GM12878 (cell line): ENCODE measurements at regions not wholly inside any gene's neighbourhood (a gene's known extent, or its start where the extent isn't known, plus 50 kb on each side); places are given as distances from the start of the nearest gene placed in this dataset.

Experiments used
- ATAC-seq: fragments of 200-7000 bp; cut with Tn5 transposase; 3 replicates; pipeline ENCODE4 v1.9.1; 2020; ENCODE audit warnings: mild to moderate bottlenecking, moderate library complexity
- BruUV-seq: library from RNA; stranded (reverse); fragments of 400-500 nt; replicated peaks from 2 replicates; lab custom pipeline; 2021; lab: Mats Ljungman, UMichigan
- CTCF ChIA-PET: fragments of 300-600 bp; sonication (Branson Sonifier 250); formaldehyde crosslinking; extraction: SDS; loops from one replicate; lab custom pipeline; 2021; ENCODE audit warnings: inconsistent platforms; lab: Yijun Ruan, JAX
- POLR2A ChIA-PET: fragments of 350-600 bp; formaldehyde crosslinking; extraction: SDS; loops from one replicate; lab custom pipeline; 2021; ENCODE audit warnings: inconsistent platforms; lab: Charles Lee
- RAD21 ChIA-PET: fragments of 300-600 bp; sonication (Branson Sonifier 250); formaldehyde crosslinking; loops from one replicate; lab custom pipeline; 2023; ENCODE audit warnings: antibody characterized with exemption; ENCODE audit not compliant: unreplicated experiment; lab: Charles Lee
- SMC1A ChIA-PET: fragments of 300-600 bp; sonication (Branson Sonifier 250); formaldehyde crosslinking; loops from one replicate; lab custom pipeline; 2023; ENCODE audit not compliant: unreplicated experiment, uncharacterized antibody; lab: Charles Lee
- DNase-seq: peaks from one replicate; pipeline ENCODE4 v3.0.0-alpha.2; 2011; ENCODE audit warnings: low read depth, low spot score
- FAIRE-seq: peaks from 3 replicates; lab custom pipeline; 2011; peaks lifted over from hg19 to GRCh38; lab: Jason Lieb, UNC
- H2AFZ ChIP-seq: 2 replicates; pipeline ENCODE4 v1.6.0; 2011; ENCODE audit warnings: low read depth, low read length, control low read depth; ENCODE audit not compliant: control insufficient read depth
- H3K27ac ChIP-seq: 2 replicates; pipeline ENCODE4 v1.5.1; 2011; ENCODE audit warnings: control low read depth; ENCODE audit not compliant: control insufficient read depth, insufficient read depth
- H3K27me3 ChIP-seq, 2 experiments: replicated peaks in 1 of 2; 2 replicates each; pipeline versions ENCODE4 v1.6.0 to v1.6.1; 2011; ENCODE audit warnings: low read length in 1 of 2; ENCODE audit not compliant: control insufficient read depth in 2 of 2, insufficient read depth in 2 of 2
- H3K36me3 ChIP-seq, 2 experiments: 2 replicates each; pipeline ENCODE4 v1.5.1; 2011; ENCODE audit warnings: low read length in 1 of 2; ENCODE audit not compliant: control insufficient read depth in 2 of 2, insufficient read depth in 2 of 2
- H3K4me1 ChIP-seq: 2 replicates; pipeline ENCODE4 v1.6.1; 2011; ENCODE audit warnings: mild to moderate bottlenecking, low read length, moderate library complexity, mixed read lengths; ENCODE audit not compliant: control insufficient read depth, insufficient read depth
- H3K4me2 ChIP-seq: 2 replicates; pipeline ENCODE4 v1.6.0; 2011; ENCODE audit warnings: control low read depth; ENCODE audit not compliant: control insufficient read depth, insufficient read depth
- H3K4me3 ChIP-seq: fragments of 200-600 bp; sonication (generic); 2 replicates; pipeline ENCODE4 v1.5.1; 2016
- H3K79me2 ChIP-seq: 2 replicates; pipeline ENCODE4 v1.6.0; 2011; ENCODE audit warnings: low read length; ENCODE audit not compliant: control insufficient read depth, insufficient read depth
- H3K9ac ChIP-seq: 2 replicates; pipeline ENCODE4 v1.8.0; 2011; ENCODE audit warnings: low read length, control low read depth, mixed read lengths; ENCODE audit not compliant: control insufficient read depth, insufficient read depth
- H3K9me3 ChIP-seq: replicated peaks from 3 replicates; pipeline ENCODE4 v1.5.1; 2011; ENCODE audit warnings: mild to moderate bottlenecking, low read length; ENCODE audit not compliant: control insufficient read depth, insufficient read depth
- H4K20me1 ChIP-seq: 2 replicates; pipeline ENCODE4 v1.6.0; 2011; ENCODE audit not compliant: control insufficient read depth, insufficient read depth
- ATF2 ChIP-seq: IDR thresholded peaks from 2 replicates; pipeline ENCODE4 v1.6.1; 2012; ENCODE audit warnings: low read length, inconsistent platforms
- ATF7 ChIP-seq: fragments of 450-650 bp; IDR thresholded peaks from 2 replicates; pipeline ENCODE4 v1.6.1; 2016; ENCODE audit warnings: low read depth, mild to moderate bottlenecking
- BCL11A ChIP-seq: IDR thresholded peaks from 2 replicates; pipeline ENCODE4 v1.6.1; 2011; ENCODE audit warnings: low read depth, low read length
- CBX3 ChIP-seq: fragments of 200-600 bp; sonication (generic); IDR thresholded peaks from 2 replicates; pipeline ENCODE4 v1.6.1; 2016; ENCODE audit warnings: low read depth, borderline replicate concordance
- CEBPB ChIP-seq, 2 experiments: fragments of 150-350 bp in 1 of 2; IDR thresholded peaks; 2 replicates each; pipeline ENCODE4 v1.6.1; 2012 to 2014; ENCODE audit warnings: low read depth in 2 of 2, low read length in 2 of 2, borderline replicate concordance in 1 of 2, inconsistent platforms in 1 of 2
- CREB1 ChIP-seq: IDR thresholded peaks from 2 replicates; pipeline ENCODE4 v1.6.1; 2012; ENCODE audit warnings: low read depth, mild to moderate bottlenecking, inconsistent platforms
- CREM ChIP-seq: IDR thresholded peaks from 2 replicates; pipeline ENCODE4 v1.6.1; 2014; ENCODE audit warnings: antibody characterized with exemption, low read depth
- CTCF ChIP-seq, 3 experiments: IDR thresholded peaks in 2 of 3; conservative IDR thresholded peaks in 1 of 3; 2 replicates each; pipeline ENCODE4 v1.5.1; 2011; ENCODE audit warnings: low read depth in 3 of 3, low read length in 3 of 3, mild to moderate bottlenecking in 3 of 3, control low read depth in 2 of 3, moderate library complexity in 2 of 3, inconsistent platforms in 1 of 3, mixed read lengths in 1 of 3; ENCODE audit not compliant: control insufficient read depth in 2 of 3, insufficient read depth in 1 of 3; ENCODE audit errors: extremely low read depth in 1 of 3
- DPF2 ChIP-seq: fragments of 450-650 bp; IDR thresholded peaks from 2 replicates; pipeline ENCODE4 v1.6.1; 2017; ENCODE audit warnings: mild to moderate bottlenecking
- EGR1 ChIP-seq, 2 experiments: IDR thresholded peaks; 1 replicate in 1 of 2; 2 replicates in 1 of 2; pipeline ENCODE4 v1.6.1; 2011 to 2012; ENCODE audit warnings: low read depth in 2 of 2, low read length in 2 of 2, borderline replicate concordance in 1 of 2, mild to moderate bottlenecking in 1 of 2, moderate library complexity in 1 of 2
- ETV6 ChIP-seq, 2 experiments: fragments of 450-650 bp in 1 of 2; IDR thresholded peaks in 1 of 2; conservative IDR thresholded peaks in 1 of 2; 2 replicates each; pipeline ENCODE4 v1.6.1; 2014; ENCODE audit warnings: antibody characterized with exemption in 1 of 2, borderline replicate concordance in 1 of 2, low read depth in 1 of 2, mild to moderate bottlenecking in 1 of 2, moderate library complexity in 1 of 2
- FOXM1 ChIP-seq: IDR thresholded peaks from 2 replicates; pipeline ENCODE4 v1.6.1; 2012; ENCODE audit warnings: low read depth, mild to moderate bottlenecking, inconsistent platforms, low read length, moderate library complexity
- IKZF2 ChIP-seq, 2 experiments: fragments of 450-650 bp; IDR thresholded peaks; 2 replicates each; pipeline ENCODE4 v1.6.1; 2017; ENCODE audit warnings: mild to moderate bottlenecking in 2 of 2, moderate library complexity in 2 of 2
- KDM1A ChIP-seq: fragments of 200-600 bp; sonication (generic); IDR thresholded peaks from 2 replicates; pipeline ENCODE4 v1.6.1; 2016; ENCODE audit warnings: borderline replicate concordance
- MTA2 ChIP-seq: fragments of 450-650 bp; IDR thresholded peaks from 2 replicates; pipeline ENCODE4 v1.6.1; 2016; ENCODE audit warnings: low read depth, mild to moderate bottlenecking, moderate library complexity
- NFIC ChIP-seq: IDR thresholded peaks from 2 replicates; pipeline ENCODE4 v1.6.1; 2012; ENCODE audit warnings: low read depth, mild to moderate bottlenecking, inconsistent platforms, low read length, moderate library complexity
- RB1 ChIP-seq: fragments of 450-650 bp; formaldehyde crosslinking; IDR thresholded peaks from 2 replicates; pipeline ENCODE4 v1.6.1; 2017; ENCODE audit warnings: mild to moderate bottlenecking, borderline replicate concordance
- RBBP5 ChIP-seq: fragments of 200-600 bp; sonication (generic); conservative IDR thresholded peaks from 2 replicates; pipeline ENCODE4 v1.6.1; 2016
- RUNX3 ChIP-seq: IDR thresholded peaks from 2 replicates; pipeline ENCODE4 v1.6.1; 2012; ENCODE audit warnings: low read length, inconsistent platforms
- SIN3A ChIP-seq: IDR thresholded peaks from 2 replicates; pipeline ENCODE4 v1.6.1; 2012; ENCODE audit warnings: low read depth, low read length, improper control_type of control experiment
- SMARCA5 ChIP-seq: fragments of 450-650 bp; IDR thresholded peaks from 2 replicates; pipeline ENCODE4 v1.6.1; 2017; ENCODE audit warnings: mild to moderate bottlenecking
- TAF1 ChIP-seq: IDR thresholded peaks from 2 replicates; pipeline ENCODE4 v1.6.1; 2011; ENCODE audit warnings: mild to moderate bottlenecking, low read depth, low read length, borderline replicate concordance
- WGBS: methylation state at CpG from one replicate; pipeline ENCODE4 v1.1.6; 2016; ENCODE audit warnings: low lambda C conversion rate; ENCODE audit not compliant: insufficient replicate concordance, insufficient coverage; ENCODE audit errors: missing lambda C conversion rate; 5-methylcytosine and 5-hydroxymethylcytosine counted together
- in situ Hi-C: fragments of 300-500 bp; cut with MboI; formaldehyde crosslinking; loops from 9 replicates; pipeline ENCODE4 v1.14.3; 2018; ENCODE audit warnings: mixed read lengths
- intact Hi-C: fragments of 100-400 bp; cut with micrococcal nuclease; formaldehyde crosslinking; loops from one replicate; pipeline ENCODE4 v1.14.2; 2022; ENCODE audit not compliant: unreplicated experiment

GRCh38 chr7:88396295-88396947 lies 89.7 kb upstream of the STEAP4 start:
- CTCF ChIA-PET = interaction anchor here (1.1 kb wide), 1 partner anchor 439 kb away, joined by 3 read pairs; no protein-coding TSS in a partner anchor
- intact Hi-C loops = loop anchor here (2.0 to 5.0 kb wide), 2 partner anchors 154 to 232 kb away; no protein-coding TSS in a partner anchor
- peak; percentile 62; the same call in 1 of the 2 replicates for TF ChIP-seq ATF2
- TF ChIP-seq CREB1 = peak; percentile 32; the same call in 1 of the 2 replicates
- no peak for TF ChIP-seq TAF1
- TF ChIP-seq EGR1 (IDR thresholded peaks at IDR 0.05; ENCODE audit: borderline replicate concordance in 1 of 2, low read depth in 2 of 2, low read length in 2 of 2) = 0 out of 3 replicates have a peak, but pooled peaks of 1 of the 2 experiments have one; percentile 8
- TF ChIP-seq RB1 = no peak
- no peak for TF ChIP-seq CTCF (IDR thresholded peaks at IDR 0.05 in 2 of 3, conservative IDR thresholded peaks at IDR 0.05 in 1 of 3; ENCODE audit: control insufficient read depth in 2 of 3, extremely low read depth in 1 of 3, insufficient read depth in 1 of 3, low read depth in 3 of 3, low read length in 3 of 3)
- TF ChIP-seq RUNX3 = peak; percentile 63
- TF ChIP-seq SMARCA5 = peak; percentile 18; the same call in 1 of the 2 replicates
- TF ChIP-seq DPF2 = peak; percentile 29; the same call in 1 of the 2 replicates
- peak; percentile 19; the same call in 1 of the 2 replicates for TF ChIP-seq CREM
- TF ChIP-seq KDM1A = no peak
- no peak for TF ChIP-seq CEBPB (IDR thresholded peaks at IDR 0.05; ENCODE audit: borderline replicate concordance in 1 of 2, low read depth in 2 of 2, low read length in 2 of 2)
- TF ChIP-seq ETV6 (conservative IDR thresholded peaks at IDR 0.05 in 1 of 2, IDR thresholded peaks at IDR 0.05 in 1 of 2; ENCODE audit: borderline replicate concordance in 1 of 2, low read depth in 1 of 2) = peak in 1 of 2 experiments; percentile 54; a peak in 2 of 4 replicates
- peak in 1 of 2 experiments; percentile 8; a peak in 1 of 4 replicates for TF ChIP-seq IKZF2 (IDR thresholded peaks at IDR 0.05)
- peak; percentile 58; the same call in 1 of the 2 replicates for TF ChIP-seq BCL11A
- peak; percentile 92 for TF ChIP-seq ATF7
- TF ChIP-seq NFIC = peak; percentile 52; the same call in 1 of the 2 replicates
- TF ChIP-seq CBX3 = no peak
- no peak for TF ChIP-seq SIN3A
- TF ChIP-seq MTA2 = peak; percentile 57; the same call in 1 of the 2 replicates
- 0 out of 2 replicates have a peak, but pooled peaks have one; percentile 15 for TF ChIP-seq FOXM1
- TF ChIP-seq RBBP5 = no peak

More at GRCh38 chr7:88396295-88396947, 89.7 kb upstream of the STEAP4 start:
- DNase-seq = no peak
- peak; percentile 84 for ATAC-seq
- Histone ChIP-seq H3K27ac (no peak overlapping the region), H2AFZ (peak overlapping the region; percentile 1; the same call in 1 of the 2 replicates), H3K79me2 (no peaks in the 10 kb centered on the region), H3K4me3 (no peak overlapping the region), H4K20me1 (no peaks in the 10 kb centered on the region), H3K27me3 (no peaks in the 10 kb centered on the region), H3K36me3 (no peaks in the 10 kb centered on the region), H3K9me3 (no peaks in the 10 kb centered on the region), H3K4me2 (no peak overlapping the region), H3K9ac (no peak overlapping the region), H3K4me1 (no peaks in the 10 kb centered on the region)
- ChIA-PET SMC1A (interaction anchor here (1.0 to 1.8 kb wide), 4 partner anchors 36 to 219 kb away, joined by 3 to 4 read pairs (median 3); no protein-coding TSS in a partner anchor), RAD21 (no interaction called here), POLR2A (no interaction called here)
- in situ Hi-C loops = no loop called here
- BruUV-seq = no TSS peak
- WGBS = 5% methylated on average over 2 of the region's 2 CpGs
- FAIRE-seq = no peak
